GM19455 (cell line): ENCODE measurements at regions not wholly inside any gene's neighbourhood (a gene's known extent, or its start where the extent isn't known, plus 50 kb on each side); places are given as distances from the start of the nearest gene placed in this dataset.

Source experiments
- ATAC-seq: cut with Tn5 transposase; IDR thresholded peaks from one replicate; pipeline ENCODE4 v1.9.1; 2021; ENCODE audit not compliant: unreplicated experiment

- ATAC-seq: no peak
These were observed 137.6 kb downstream of the GRIN2B start for GRCh38 chr12:13843841-13844240.

GRCh38 chr12:13841358-13841757 is 140.0 kb downstream of the GRIN2B start:
- ATAC-seq: no peak

GRCh38 chr12:13839365-13840336 is 141.8 kb downstream of the GRIN2B start:
- no peak for ATAC-seq

- no peak for ATAC-seq
These were observed 145.3 kb downstream of the GRIN2B start for GRCh38 chr12:13836099-13836498.

GRCh38 chr12:13835652-13836051 is 145.8 kb downstream of the GRIN2B start:
- ATAC-seq: no peak

- ATAC-seq: no peak
These were observed 147.2 kb downstream of the GRIN2B start for GRCh38 chr12:13834241-13834640.

GRCh38 chr12:13817131-13817530 is 164.3 kb downstream of the GRIN2B start:
- no peak for ATAC-seq

- ATAC-seq: no peak
These were observed 165.0 kb downstream of the GRIN2B start for GRCh38 chr12:13816394-13816793.

GRCh38 chr12:13812168-13812567 is 169.2 kb downstream of the GRIN2B start:
- no peak for ATAC-seq

GRCh38 chr12:13811061-13811460 is 170.3 kb downstream of the GRIN2B start:
- ATAC-seq: no peak

GRCh38 chr12:13805041-13805440 is 176.4 kb downstream of the GRIN2B start:
- ATAC-seq: no peak

- ATAC-seq: no peak
These were observed 179.9 kb downstream of the GRIN2B start for GRCh38 chr12:13801543-13801942.

- ATAC-seq: no peak
These were observed 181.8 kb downstream of the GRIN2B start for GRCh38 chr12:13799574-13799973.

GRCh38 chr12:13798162-13798561 is 183.2 kb downstream of the GRIN2B start:
- ATAC-seq: no peak

- ATAC-seq: no peak
These were observed 186.7 kb downstream of the GRIN2B start for GRCh38 chr12:13794706-13795105.

- ATAC-seq: no peak
These were observed 191.1 kb downstream of the GRIN2B start for GRCh38 chr12:13790317-13790716.

GRCh38 chr12:13788626-13789025 is 192.8 kb downstream of the GRIN2B start:
- ATAC-seq: no peak

GRCh38 chr12:13786646-13787045 is 194.8 kb downstream of the GRIN2B start:
- ATAC-seq: no peak

GRCh38 chr12:13784504-13784903 is 196.9 kb downstream of the GRIN2B start:
- no peak for ATAC-seq

- ATAC-seq: no peak
These were observed 200.9 kb downstream of the GRIN2B start for GRCh38 chr12:13780453-13780852.

GRCh38 chr12:13777374-13777773 is 204.0 kb downstream of the GRIN2B start:
- no peak for ATAC-seq

GRCh38 chr12:13772264-13772663 is 209.1 kb downstream of the GRIN2B start:
- ATAC-seq: no peak

- no peak for ATAC-seq
These were observed 210.8 kb downstream of the GRIN2B start for GRCh38 chr12:13770576-13770975.
